Endothelial cell (in vitro differentiated cells): ENCODE measurements at regions not wholly inside any gene's neighbourhood (a gene's known extent, or its start where the extent isn't known, plus 50 kb on each side); places are given as distances from the start of the nearest gene placed in this dataset.

Experiments
- DNase-seq: peaks from one replicate; pipeline ENCODE4 v3.0.0; 2021; ENCODE audit warnings: low spot score
- H3K27ac Mint-ChIP-seq: one replicate; pipeline ENCODE4 v1.8.0; 2021; ENCODE audit warnings: mixed read lengths, inconsistent platforms; ENCODE audit not compliant: unreplicated experiment
- H3K27me3 Mint-ChIP-seq: one replicate; pipeline ENCODE4 v1.8.0; 2021; ENCODE audit warnings: mild to moderate bottlenecking, moderate library complexity, mixed read lengths, inconsistent platforms; ENCODE audit not compliant: unreplicated experiment
- H3K36me3 Mint-ChIP-seq: one replicate; pipeline ENCODE4 v1.8.0; 2021; ENCODE audit warnings: mild to moderate bottlenecking, low read depth, mixed read lengths, inconsistent platforms; ENCODE audit not compliant: unreplicated experiment
- H3K4me1 Mint-ChIP-seq: one replicate; pipeline ENCODE4 v1.8.0; 2021; ENCODE audit warnings: mild to moderate bottlenecking, mixed read lengths, inconsistent platforms; ENCODE audit not compliant: unreplicated experiment
- H3K4me3 Mint-ChIP-seq: one replicate; pipeline ENCODE4 v1.8.0; 2021; ENCODE audit warnings: mild to moderate bottlenecking, mixed read lengths, inconsistent platforms; ENCODE audit not compliant: unreplicated experiment
- H3K9me3 Mint-ChIP-seq: one replicate; pipeline ENCODE4 v1.8.0; 2021; ENCODE audit warnings: mixed read lengths, inconsistent platforms; ENCODE audit not compliant: unreplicated experiment
- CTCF ChIP-seq: fragments of 200-600 bp; sonication (generic); IDR thresholded peaks from one replicate; pipeline ENCODE4 v1.5.0; 2021; ENCODE audit warnings: antibody characterized with exemption; ENCODE audit not compliant: unreplicated experiment

GRCh38 chr5:173780235-173781234 lies 107.6 kb upstream of the CPEB4 start:
- no peak overlapping the region for H3K27ac Mint-ChIP-seq
- peaks cover 28% of the 10 kb centered on the region for H3K4me1 Mint-ChIP-seq
- H3K4me3 Mint-ChIP-seq, result no peak overlapping the region
- H3K36me3 Mint-ChIP-seq, result no peaks in the 10 kb centered on the region
- H3K9me3 Mint-ChIP-seq, result no peaks in the 10 kb centered on the region
- no peak for DNase-seq
- no peak for TF ChIP-seq CTCF
- H3K27me3 Mint-ChIP-seq, result peaks cover 6% of the 10 kb centered on the region

GRCh38 chr5:173781432-173781815 lies 106.7 kb upstream of the CPEB4 start:
- DNase-seq, result no peak
- Mint-ChIP-seq H3K27me3 (peaks cover 7% of the 10 kb centered on the region), H3K4me3 (no peak overlapping the region), H3K9me3 (no peaks in the 10 kb centered on the region), H3K36me3 (no peaks in the 10 kb centered on the region), H3K27ac (no peak overlapping the region), H3K4me1 (peaks cover 31% of the 10 kb centered on the region)
- TF ChIP-seq CTCF, result no peak

- peaks cover 35% of the 10 kb centered on the region for H3K4me1 Mint-ChIP-seq
- no peak overlapping the region for H3K27ac Mint-ChIP-seq
- no peak for DNase-seq
- no peaks in the 10 kb centered on the region for H3K36me3 Mint-ChIP-seq
- peaks cover 7% of the 10 kb centered on the region for H3K27me3 Mint-ChIP-seq
- no peak overlapping the region for H3K4me3 Mint-ChIP-seq
- TF ChIP-seq CTCF, result no peak
- H3K9me3 Mint-ChIP-seq, result no peaks in the 10 kb centered on the region
Measured at GRCh38 chr5:173781816-173782670, 106.1 kb upstream of the CPEB4 start.

- Mint-ChIP-seq H3K27me3 (peaks cover 7% of the 10 kb centered on the region), H3K9me3 (no peaks in the 10 kb centered on the region), H3K4me1 (peaks cover 31% of the 10 kb centered on the region), H3K27ac (no peak overlapping the region), H3K36me3 (no peaks in the 10 kb centered on the region), H3K4me3 (no peak overlapping the region)
- no peak for TF ChIP-seq CTCF
- no peak for DNase-seq
Measured at GRCh38 chr5:173782671-173783101, 105.5 kb upstream of the CPEB4 start.
